ENCODE measurements at regions not wholly inside any gene's neighbourhood (a gene's known extent, or its start where the extent isn't known, plus 50 kb on each side); places are given as distances from the start of the nearest gene placed in this dataset.

DNA sequence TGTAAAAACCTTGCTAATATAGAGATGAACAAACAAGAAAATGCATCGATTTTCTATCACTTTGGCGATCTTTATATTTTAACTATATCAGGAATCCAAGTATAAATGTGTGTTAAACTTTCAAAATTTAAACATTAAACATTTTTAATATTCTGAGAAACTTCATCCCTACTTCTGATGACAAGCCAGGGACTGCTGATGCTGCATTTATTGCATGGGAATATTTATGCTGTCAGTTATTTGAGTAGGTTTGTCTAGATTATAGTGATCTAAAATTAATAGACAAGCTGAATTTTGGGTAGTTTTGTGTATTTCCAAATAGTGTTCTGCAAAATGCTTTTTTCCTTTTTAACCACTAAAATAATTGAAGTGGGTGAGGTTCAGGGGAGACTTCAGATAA, 175.3 kb downstream of the LEPR start:
- TF ChIP-seq, protein P1, sequence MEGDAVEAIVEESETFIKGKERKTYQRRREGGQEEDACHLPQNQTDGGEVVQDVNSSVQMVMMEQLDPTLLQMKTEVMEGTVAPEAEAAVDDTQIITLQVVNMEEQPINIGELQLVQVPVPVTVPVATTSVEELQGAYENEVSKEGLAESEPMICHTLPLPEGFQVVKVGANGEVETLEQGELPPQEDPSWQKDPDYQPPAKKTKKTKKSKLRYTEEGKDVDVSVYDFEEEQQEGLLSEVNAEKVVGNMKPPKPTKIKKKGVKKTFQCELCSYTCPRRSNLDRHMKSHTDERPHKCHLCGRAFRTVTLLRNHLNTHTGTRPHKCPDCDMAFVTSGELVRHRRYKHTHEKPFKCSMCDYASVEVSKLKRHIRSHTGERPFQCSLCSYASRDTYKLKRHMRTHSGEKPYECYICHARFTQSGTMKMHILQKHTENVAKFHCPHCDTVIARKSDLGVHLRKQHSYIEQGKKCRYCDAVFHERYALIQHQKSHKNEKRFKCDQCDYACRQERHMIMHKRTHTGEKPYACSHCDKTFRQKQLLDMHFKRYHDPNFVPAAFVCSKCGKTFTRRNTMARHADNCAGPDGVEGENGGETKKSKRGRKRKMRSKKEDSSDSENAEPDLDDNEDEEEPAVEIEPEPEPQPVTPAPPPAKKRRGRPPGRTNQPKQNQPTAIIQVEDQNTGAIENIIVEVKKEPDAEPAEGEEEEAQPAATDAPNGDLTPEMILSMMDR (IDR thresholded peaks at IDR 0.05) = no peak
- no peaks in the 10 kb centered on the region for H3K27me3 Mint-ChIP-seq (ENCODE audit: low read depth)

DNA sequence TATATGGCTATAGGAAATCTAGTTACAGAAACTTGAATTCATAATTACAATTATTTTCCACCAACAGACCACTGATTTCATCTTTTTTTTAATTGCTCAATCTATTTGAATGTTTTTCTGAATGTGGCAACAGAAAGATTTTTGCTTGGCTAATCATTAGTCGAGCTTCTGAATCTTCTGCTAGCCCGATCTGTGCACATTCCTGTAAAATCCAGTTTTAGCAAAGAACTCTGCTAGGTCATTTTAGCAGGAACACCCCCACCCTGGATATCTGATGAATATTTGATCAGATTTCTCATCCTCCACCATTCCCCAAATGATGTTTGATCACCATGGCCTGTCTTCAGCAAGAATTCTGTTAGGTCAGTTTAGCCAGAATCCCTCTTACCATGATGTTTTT, 176.3 kb downstream of the LEPR start:
- H3K27ac Mint-ChIP-seq (ENCODE audit: unreplicated experiment) = no peak overlapping the region
- no peak for DNase-seq (ENCODE audit: low spot score)
- no peaks in the 10 kb centered on the region for H3K36me3 Mint-ChIP-seq (ENCODE audit: low read depth)
- no peaks in the 10 kb centered on the region for H3K4me1 Mint-ChIP-seq (ENCODE audit: low read depth)
- H3K4me3 Mint-ChIP-seq (ENCODE audit: unreplicated experiment) = no peak overlapping the region
- TF ChIP-seq, protein P1 (IDR thresholded peaks at IDR 0.05) = no peak
- H3K27me3 Mint-ChIP-seq (ENCODE audit: low read depth) = no peaks in the 10 kb centered on the region
- no peaks in the 10 kb centered on the region for H3K9me3 Mint-ChIP-seq (ENCODE audit: low read depth)

More for the DNA sequence above, 175.3 kb downstream of the LEPR start:
- no peak for DNase-seq (ENCODE audit: low spot score)
- Mint-ChIP-seq H3K9me3 (ENCODE audit: low read depth) (no peaks in the 10 kb centered on the region), H3K36me3 (ENCODE audit: low read depth) (no peaks in the 10 kb centered on the region), H3K27ac (ENCODE audit: unreplicated experiment) (no peak overlapping the region), H3K4me1 (ENCODE audit: low read depth) (no peaks in the 10 kb centered on the region), H3K4me3 (ENCODE audit: unreplicated experiment) (no peak overlapping the region)

DNA sequence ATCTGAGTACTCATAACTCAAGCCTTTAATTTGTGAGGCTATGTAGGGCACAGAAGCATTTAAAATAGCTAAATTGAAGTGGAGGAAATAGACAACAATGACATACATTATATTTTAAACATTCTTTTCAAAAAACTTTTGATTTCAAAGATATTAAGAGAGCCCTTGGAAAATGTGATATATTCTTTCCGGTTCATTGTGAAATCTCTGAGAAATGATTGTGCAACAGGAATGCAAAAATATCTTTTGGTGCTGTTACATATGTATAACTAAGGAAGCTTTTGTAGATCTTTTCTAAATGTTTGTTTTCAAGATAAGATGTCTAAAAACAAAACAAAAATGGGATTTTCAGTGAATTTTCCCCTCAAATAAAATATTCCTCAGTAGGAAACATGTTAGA, 185.2 kb downstream of the LEPR start:
- H3K27ac Mint-ChIP-seq (ENCODE audit: unreplicated experiment) = no peak overlapping the region
- no peaks in the 10 kb centered on the region for H3K27me3 Mint-ChIP-seq (ENCODE audit: low read depth)
- no peak for DNase-seq (ENCODE audit: low spot score)
- H3K4me1 Mint-ChIP-seq (ENCODE audit: low read depth) = no peaks in the 10 kb centered on the region
- no peak overlapping the region for H3K4me3 Mint-ChIP-seq (ENCODE audit: unreplicated experiment)
- TF ChIP-seq, protein P1 (IDR thresholded peaks at IDR 0.05) = no peak
- H3K36me3 Mint-ChIP-seq (ENCODE audit: low read depth) = no peaks in the 10 kb centered on the region
- H3K9me3 Mint-ChIP-seq (ENCODE audit: low read depth) = no peaks in the 10 kb centered on the region

DNA sequence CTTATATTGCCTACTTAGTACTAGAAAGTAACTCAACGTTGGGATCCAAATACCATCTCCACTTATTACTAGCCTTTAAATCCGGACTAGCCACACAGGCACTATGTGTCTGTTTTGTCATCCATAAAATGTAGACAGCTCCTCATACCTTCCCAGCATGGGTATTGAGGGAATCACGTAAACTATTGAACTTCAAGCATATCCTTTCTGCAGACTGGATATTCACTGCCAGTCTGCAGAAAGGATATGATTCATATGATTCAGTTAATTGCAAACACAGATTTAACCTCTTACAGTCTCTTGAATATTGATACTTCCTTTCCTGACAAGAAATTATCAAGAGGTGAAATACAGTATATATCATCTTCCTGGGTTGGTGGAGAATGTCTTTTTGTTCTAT, 186.0 kb downstream of the LEPR start:
- H3K9me3 Mint-ChIP-seq (ENCODE audit: low read depth) = no peaks in the 10 kb centered on the region
- peaks cover 2% of the 10 kb centered on the region for H3K36me3 Mint-ChIP-seq (ENCODE audit: low read depth)
- DNase-seq (ENCODE audit: low spot score) = no peak
- TF ChIP-seq, protein P1 (IDR thresholded peaks at IDR 0.05) = no peak
- H3K4me1 Mint-ChIP-seq (ENCODE audit: low read depth) = no peaks in the 10 kb centered on the region
- H3K27me3 Mint-ChIP-seq (ENCODE audit: low read depth) = no peaks in the 10 kb centered on the region
- H3K27ac Mint-ChIP-seq (ENCODE audit: unreplicated experiment) = no peak overlapping the region
- H3K4me3 Mint-ChIP-seq (ENCODE audit: unreplicated experiment) = no peak overlapping the region

DNA sequence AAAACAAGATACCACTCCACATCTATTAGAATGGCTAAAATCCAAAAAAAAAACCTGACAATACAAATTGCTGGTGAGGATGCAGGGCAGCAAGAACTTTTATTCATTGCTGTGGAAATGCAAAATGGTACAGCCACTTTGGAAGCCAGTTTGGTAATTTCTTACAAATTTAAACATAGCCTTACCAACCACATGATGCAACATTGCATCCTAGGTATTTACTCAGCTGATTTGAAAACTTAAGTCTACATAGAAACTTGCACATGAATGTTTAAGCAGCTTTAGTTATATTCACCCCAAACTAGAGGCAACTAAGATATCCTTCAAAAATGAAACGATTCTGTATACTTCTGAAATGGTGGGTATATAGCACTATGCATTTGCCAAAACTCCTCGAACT, 178.8 kb upstream of the PDE4B start:
- H3K4me1 Mint-ChIP-seq (ENCODE audit: low read depth) = no peaks in the 10 kb centered on the region
- DNase-seq (ENCODE audit: low spot score) = no peak
- no peak overlapping the region for H3K4me3 Mint-ChIP-seq (ENCODE audit: unreplicated experiment)
- TF ChIP-seq, protein P1 (IDR thresholded peaks at IDR 0.05) = no peak
- no peaks in the 10 kb centered on the region for H3K27me3 Mint-ChIP-seq (ENCODE audit: low read depth)
- peaks cover 5% of the 10 kb centered on the region for H3K36me3 Mint-ChIP-seq (ENCODE audit: low read depth)
- H3K9me3 Mint-ChIP-seq (ENCODE audit: low read depth) = no peaks in the 10 kb centered on the region
- no peak overlapping the region for H3K27ac Mint-ChIP-seq (ENCODE audit: unreplicated experiment)

All from chondrocyte (in vitro differentiated cells).